ENCODE measurements at regions not wholly inside any gene's neighbourhood (a gene's known extent, or its start where the extent isn't known, plus 50 kb on each side); places are given as distances from the start of the nearest gene placed in this dataset.

GRCh38 chr14:49527221-49527620, 59.0 kb downstream of the RPS29 start:
- DNase-seq = no peak

GRCh38 chr14:49526101-49526500, 60.1 kb downstream of the RPS29 start:
- no peak for DNase-seq

GRCh38 chr14:49516286-49516685, 69.9 kb downstream of the RPS29 start:
- no peak for DNase-seq

- DNase-seq = no peak
Measured at GRCh38 chr14:49512571-49512970, 73.6 kb downstream of the RPS29 start.

GRCh38 chr14:49512147-49512551, 74.0 kb downstream of the RPS29 start:
- DNase-seq = no peak

- no peak for DNase-seq
Measured at GRCh38 chr14:49508124-49508523, 78.1 kb downstream of the RPS29 start.

GRCh38 chr14:49506650-49507049, 79.5 kb downstream of the RPS29 start:
- DNase-seq = no peak

GRCh38 chr14:49505041-49505766, 81.0 kb downstream of the RPS29 start:
- no peak for DNase-seq

GRCh38 chr14:49497725-49498348, 88.3 kb downstream of the RPS29 start:
- peak in 1 of 5 experiments; percentile 63 for DNase-seq

- DNase-seq = no peak
Measured at GRCh38 chr14:49497267-49497666, 88.9 kb downstream of the RPS29 start.

- DNase-seq = no peak
Measured at GRCh38 chr14:49494836-49495235, 91.3 kb downstream of the RPS29 start.

GRCh38 chr14:49493557-49493956, 92.6 kb downstream of the RPS29 start:
- DNase-seq = no peak

- no peak for DNase-seq
Measured at GRCh38 chr14:49492151-49492550, 94.0 kb downstream of the RPS29 start.

GRCh38 chr14:49489341-49489740, 96.8 kb downstream of the RPS29 start:
- no peak for DNase-seq

GRCh38 chr14:49487238-49487637, 98.9 kb downstream of the RPS29 start:
- no peak for DNase-seq

- no peak for DNase-seq
Measured at GRCh38 chr14:49485290-49485689, 100.9 kb downstream of the RPS29 start.

- DNase-seq = no peak
Measured at GRCh38 chr14:49484180-49484579, 102.0 kb downstream of the RPS29 start.

GRCh38 chr14:49483268-49483667, 102.9 kb downstream of the RPS29 start:
- no peak for DNase-seq

- no peak for DNase-seq
Measured at GRCh38 chr14:49480979-49481498, 105.1 kb downstream of the RPS29 start.

- no peak for DNase-seq
Measured at GRCh38 chr14:49480053-49480760, 106.0 kb downstream of the RPS29 start.

- no peak for DNase-seq
Measured at GRCh38 chr14:49479432-49479831, 106.7 kb downstream of the RPS29 start.

- DNase-seq = peak in 1 of 5 experiments; percentile 37
Measured at GRCh38 chr14:49478784-49479183, 107.4 kb downstream of the RPS29 start.

- no peak for DNase-seq
Measured at GRCh38 chr14:49467091-49467490, 119.1 kb downstream of the RPS29 start.

- DNase-seq = no peak
Measured at GRCh38 chr14:49464885-49465284, 121.3 kb downstream of the RPS29 start.
